GM18498 (cell line): ENCODE measurements at regions not wholly inside any gene's neighbourhood (a gene's known extent, or its start where the extent isn't known, plus 50 kb on each side); places are given as distances from the start of the nearest gene placed in this dataset.
"Not testable (repeated sequence)": the region's sequence is repeated elsewhere in the genome, so short reads cannot be mapped to it uniquely, and the experiment has no call there.

ENCODE experiments used
- ATAC-seq: cut with Tn5 transposase; IDR thresholded peaks from one replicate; pipeline ENCODE4 v1.9.1; 2021; ENCODE audit warnings: mild to moderate bottlenecking, moderate library complexity; ENCODE audit not compliant: unreplicated experiment

DNA sequence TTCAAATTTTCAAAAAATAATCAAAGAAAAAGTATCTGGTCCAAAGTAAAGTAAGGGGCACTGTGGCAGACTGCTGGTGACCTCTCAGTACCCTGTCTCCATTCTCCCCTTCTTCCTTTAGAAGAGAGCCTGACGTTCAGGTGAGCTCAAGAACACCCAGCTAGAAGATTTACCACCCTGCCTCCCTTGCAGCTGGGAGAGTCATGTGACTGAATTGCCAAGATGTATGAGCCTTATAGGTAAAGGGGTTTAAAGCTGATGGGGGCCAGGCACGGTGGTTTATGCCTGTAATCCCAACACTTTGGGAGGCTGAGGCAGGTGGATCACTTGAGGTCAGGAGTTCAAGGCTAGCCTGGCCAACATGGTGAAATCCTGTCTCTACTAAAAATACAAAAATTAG lies 86.3 kb upstream of the NANOS1 start:
- no peak for ATAC-seq

DNA sequence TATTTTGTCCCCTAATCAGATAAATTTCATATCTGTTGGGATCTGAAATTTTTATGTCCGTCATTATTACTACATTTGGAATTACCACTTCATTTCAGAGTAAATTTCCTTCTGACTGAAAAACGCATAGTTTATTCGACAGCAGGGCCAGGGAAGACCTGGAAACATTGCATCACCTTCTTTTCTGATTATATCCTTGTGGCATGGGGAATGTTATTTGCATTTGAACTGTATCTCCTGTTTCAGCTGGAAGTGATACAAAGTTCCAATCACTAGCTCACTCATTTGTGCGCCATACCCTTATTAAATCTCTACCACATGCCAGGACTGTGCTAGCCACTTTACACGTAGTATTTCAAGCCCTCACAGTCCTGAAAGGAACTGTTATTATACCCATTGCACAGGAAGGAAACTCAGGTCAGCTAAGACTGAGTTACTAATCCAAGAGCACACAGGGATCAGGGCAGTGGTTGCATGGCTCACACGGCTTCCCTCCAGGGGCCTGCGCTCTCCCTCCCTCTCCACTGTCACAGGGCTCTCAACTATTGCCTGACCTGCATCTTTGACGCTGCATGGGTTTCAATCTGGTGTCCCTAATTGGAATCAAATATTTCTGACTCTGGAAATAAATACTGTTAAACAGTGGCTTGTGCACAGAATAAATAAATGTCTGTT lies 84.4 kb upstream of the NANOS1 start:
- ATAC-seq = no peak

DNA sequence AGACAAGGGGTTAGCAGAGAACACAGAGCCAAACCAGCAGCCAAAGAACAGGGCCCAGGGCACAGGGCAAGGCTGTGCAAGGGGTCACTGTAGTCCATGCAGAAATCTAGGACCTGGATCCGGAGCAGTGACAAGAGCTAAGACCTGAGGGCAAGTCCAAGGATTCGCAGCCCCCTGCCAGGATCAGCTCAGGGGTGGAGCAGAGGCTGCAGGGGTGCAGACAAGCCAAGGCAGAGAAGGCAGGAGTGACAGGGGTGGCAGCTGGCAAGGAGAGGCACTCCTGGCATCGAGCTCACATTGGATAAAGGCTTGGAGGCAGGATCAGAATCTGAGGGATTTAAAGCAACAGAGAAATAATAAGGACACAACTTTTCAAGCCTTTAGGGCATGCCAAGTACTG lies 80.7 kb upstream of the NANOS1 start:
- ATAC-seq = no peak

DNA sequence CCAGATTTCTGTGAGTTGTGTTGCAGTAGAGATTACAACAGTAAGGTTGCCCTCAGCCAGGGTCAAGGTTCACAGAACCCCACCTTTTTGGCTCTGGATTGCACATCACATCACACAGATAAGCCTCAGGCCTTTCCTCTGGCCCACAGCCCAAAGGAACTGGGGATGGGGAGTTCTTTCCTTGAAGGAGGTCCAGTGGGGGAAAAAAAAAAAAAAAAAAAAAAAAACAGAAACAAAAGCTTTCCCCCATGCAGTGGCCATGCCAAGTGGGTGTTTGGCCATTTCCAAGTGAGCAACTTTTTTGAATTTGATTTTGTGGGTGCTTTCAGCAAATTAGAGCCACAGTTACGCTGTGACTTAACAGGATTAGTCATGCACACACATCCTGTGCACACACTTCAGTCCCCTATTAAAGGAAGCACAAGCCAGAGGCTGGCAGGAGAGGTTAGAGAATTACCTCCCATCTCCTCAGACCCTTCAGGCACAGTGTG lies 79.3 kb upstream of the NANOS1 start:
- no peak for ATAC-seq

DNA sequence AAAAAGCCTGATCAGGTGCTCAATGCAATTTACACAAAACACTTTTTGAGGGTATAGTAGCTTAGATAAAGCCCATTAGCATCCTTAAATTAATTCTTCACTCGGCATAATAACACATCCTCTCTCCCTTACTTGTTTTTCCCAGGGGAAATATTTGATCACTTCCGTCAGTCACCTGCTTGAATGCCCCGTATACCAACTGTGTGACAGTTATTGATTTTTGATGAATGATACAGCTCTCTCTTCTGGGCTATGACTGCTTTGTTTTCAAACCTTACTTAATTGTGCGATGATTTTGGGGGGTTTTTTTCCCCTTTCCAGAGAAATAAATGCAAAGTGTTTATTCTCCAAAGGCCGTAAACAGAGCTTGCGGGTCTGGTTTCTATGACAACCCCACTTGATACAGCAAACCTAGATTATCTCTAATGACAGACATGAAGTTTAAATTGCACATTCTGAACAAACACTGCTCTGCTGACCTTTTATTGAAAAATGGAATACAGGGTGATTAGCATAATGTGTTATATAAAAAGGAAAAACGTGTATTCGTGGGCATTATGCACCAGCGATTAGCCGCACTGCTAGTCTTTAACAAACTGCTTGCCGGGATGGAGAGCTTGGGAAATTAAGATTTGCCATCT lies 78.4 kb upstream of the NANOS1 start:
- no peak for ATAC-seq

DNA sequence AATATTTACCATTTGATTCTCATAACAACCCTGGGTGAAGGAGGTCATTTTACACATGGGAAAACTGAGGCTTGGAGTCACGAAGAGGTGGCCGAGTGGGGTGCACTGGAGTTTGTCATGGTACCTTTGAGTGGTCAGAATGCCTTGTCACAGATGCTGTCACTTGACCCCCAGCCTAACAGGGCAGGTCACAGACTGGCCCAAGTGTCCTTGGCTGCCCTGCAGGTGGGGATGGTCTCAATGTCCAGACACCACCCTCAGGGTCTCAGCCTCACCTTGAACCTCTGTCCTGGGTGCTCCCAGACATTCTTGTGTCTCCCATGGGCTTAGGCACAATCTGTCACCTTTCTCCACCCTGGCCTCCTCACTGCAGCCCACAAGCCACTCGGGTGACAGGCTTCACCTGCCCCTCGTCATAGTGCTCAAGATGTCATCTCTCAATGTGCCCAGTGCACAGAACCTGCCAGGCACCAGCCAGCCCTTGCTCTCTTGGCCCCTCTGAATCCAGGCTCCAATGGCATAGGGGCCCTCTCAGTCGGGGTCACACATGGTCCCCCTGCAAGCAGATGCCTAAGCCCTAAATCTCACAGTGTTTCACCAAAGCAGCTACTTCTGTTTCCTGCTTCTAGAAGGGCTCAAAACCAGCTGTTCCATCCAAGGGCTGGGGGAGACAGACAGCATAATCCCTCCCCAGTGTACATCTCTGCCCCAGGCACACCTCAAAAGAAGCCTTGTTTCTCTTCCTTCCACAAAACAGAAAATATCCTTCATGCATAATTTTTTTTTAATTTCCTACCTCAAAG lies 76.8 kb upstream of the NANOS1 start:
- ATAC-seq = no peak

DNA sequence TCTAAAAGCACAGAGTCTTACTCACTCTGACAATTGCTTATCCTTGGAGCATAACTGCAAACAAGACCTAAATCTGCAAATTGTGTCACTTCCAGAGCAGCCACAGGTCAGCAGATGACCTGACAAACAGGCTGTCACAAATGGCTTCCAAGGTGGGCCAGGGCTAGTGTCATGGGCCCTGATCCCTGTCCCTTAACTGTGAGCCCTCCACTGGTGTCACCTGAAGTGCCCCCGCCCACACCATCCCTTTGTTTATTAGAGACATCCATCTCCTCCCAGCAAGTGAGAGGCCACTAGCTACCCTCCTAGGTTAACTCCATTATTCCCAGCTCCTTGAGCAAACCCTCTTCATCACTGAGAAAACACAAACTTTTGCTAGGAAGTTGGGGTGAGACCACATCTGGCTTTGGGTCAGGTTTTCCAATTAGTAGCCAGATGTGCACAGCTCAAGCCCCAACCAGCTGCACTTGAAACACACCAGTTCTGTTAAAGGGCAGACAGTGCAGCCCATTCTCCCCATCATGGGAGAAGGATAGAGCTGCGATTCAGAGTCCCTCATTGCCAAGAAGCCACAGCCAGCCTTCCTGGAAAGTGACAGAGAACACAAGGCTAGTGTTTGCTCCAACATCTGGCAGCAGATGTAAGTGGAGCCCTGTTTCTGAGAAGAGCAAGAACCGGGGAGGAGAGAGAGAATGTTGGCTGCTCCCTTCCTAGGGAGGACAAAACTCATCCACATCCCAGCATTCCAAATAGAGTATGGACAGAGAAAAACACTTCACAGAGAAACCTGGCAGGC lies 75.7 kb upstream of the NANOS1 start:
- ATAC-seq = no peak

DNA sequence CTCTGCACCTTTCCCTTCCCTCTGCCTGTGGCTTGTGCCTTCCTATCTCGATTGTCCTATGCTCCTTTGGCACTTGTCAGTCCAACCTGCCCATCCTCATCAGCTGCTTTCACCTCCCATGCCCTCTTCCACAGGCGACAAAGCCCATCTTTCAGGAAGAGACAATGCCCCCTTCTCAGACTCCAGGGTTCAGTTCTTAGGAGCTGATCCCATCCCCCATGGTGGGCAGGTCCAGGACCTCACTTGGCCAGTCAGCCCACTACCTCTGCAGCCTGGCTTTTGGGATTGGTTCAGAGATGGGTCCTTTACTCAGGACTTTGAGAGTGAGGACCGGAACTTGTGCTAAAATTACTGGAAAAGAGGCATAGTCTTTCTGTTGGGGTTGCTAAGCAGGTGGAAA lies 74.0 kb upstream of the NANOS1 start:
- ATAC-seq = no peak

DNA sequence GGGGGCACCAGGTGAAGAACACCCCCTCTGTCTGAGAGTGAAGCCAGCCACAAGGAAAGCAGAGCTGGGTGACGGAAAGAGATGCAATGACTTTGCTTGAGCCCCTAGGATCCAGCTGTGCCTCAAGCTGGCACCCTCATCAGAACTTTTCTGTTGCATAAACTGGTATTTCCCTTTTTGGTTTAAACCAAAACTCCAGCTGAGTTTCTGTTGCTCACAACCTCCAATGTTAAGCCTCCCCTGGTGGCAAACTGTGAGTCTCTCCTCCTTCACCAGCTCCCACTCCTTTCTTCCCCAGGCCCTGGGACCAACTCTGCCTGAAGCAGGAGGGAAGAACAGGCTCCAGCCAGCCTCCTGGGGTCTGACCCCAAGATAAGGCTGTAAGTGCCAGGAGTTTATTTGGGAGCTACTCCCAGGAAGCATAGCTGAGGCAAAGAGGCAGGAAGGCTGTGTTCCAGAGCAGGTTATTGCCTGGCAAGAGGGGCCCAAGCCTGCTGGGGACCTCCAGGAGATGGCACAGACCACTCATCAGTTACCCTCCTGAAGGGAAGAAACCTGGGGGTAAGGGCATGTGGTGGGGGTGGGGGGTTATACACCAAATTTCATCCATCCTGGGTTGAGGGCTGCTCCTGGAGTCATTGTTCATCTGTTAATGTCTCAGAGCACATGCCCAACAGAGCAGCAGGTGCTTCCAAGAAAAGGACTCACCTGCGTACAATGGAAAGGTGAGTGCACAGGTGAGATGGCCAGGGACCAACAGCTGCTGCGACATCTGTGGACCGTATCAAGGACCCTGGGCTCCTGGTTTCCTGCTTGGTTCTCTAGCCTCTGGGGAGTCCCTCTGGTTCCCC lies 73.3 kb upstream of the NANOS1 start:
- ATAC-seq = no peak

DNA sequence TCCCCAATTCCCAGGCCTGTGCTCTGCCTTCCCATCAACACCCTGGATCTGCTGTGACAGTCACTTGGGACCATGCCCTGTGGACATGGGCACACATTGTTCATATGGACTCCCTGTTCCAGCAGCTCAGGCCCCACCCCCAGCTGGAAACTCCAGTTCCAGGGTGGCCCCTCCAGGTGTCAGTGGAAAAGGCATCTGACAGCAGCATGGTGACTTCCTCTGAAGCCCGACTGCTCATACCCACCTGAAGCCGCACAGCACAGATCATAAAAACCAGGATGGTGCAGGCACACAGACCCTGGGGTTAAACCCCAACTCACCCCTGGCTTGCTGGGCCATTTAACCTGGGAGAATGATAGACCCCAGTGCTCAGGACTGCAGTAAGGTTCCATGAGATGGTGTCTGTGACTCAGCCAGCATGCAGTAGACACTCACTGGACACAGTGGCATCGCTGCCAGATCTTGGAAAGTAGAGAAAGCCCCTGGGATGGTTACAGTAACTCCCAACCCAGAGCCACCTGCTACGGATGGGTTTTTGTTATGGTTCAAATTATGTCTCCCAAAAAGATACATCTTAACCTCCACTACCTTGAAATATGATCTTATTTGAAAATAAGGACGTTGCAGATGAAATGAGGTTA lies 72.6 kb upstream of the NANOS1 start:
- ATAC-seq = no peak

DNA sequence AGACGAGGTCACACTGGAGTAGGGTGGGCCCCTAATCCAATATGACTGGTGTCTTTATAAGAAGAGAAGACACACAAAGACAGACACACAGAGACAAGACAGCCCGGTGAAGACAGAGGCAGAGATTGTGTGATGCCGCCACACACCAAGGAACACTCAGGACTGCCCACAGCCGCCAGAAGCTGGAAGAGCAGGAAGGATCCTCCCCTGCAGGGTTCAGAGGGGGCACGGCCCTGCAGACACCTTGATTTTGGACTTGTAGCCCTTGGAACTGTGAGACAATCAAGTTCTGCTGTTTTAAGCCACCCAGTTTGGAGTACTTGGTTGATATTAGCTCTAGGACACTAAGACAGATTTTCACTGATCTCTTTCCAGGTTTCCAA lies 72.1 kb upstream of the NANOS1 start:
- no peak for ATAC-seq

DNA sequence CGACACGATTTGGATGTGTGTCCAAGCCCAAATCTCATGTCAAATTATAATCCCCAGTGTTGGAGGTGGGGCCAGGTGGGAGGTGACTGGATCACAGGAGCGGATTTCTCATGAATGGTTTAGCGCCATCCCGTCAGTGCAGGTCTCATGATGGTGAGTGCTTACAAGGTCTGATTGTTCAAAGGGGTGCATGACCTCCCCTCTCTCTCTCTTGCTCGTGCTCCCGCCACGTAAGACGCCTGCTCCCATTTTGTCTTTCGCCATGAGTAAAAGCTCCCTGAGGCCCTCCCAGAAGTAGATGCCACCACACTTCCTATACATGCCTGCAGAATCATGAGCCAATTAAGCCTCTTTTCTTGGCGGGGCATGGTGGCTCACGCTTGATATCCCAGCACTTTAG lies 71.5 kb upstream of the NANOS1 start:
- no peak for ATAC-seq

DNA sequence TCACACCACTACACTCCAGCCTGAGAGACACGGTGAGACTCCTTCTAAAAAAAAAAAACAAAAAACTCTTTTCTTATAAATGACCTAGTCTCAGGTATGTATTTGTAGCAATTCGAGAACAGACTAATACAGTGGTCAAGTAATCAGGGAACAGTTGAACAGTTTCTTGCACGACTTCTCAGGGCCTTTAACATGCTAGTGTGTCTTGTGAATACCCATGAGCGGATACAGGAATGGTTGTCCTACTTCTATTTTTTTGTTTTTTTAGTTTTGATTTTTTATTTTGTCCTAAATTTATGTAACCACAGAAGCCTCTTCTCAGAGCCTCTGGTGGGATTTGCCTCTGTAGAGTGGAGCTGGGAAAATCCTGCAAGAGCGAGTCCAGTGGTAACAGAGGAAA lies 71.0 kb upstream of the NANOS1 start:
- ATAC-seq = no peak

DNA sequence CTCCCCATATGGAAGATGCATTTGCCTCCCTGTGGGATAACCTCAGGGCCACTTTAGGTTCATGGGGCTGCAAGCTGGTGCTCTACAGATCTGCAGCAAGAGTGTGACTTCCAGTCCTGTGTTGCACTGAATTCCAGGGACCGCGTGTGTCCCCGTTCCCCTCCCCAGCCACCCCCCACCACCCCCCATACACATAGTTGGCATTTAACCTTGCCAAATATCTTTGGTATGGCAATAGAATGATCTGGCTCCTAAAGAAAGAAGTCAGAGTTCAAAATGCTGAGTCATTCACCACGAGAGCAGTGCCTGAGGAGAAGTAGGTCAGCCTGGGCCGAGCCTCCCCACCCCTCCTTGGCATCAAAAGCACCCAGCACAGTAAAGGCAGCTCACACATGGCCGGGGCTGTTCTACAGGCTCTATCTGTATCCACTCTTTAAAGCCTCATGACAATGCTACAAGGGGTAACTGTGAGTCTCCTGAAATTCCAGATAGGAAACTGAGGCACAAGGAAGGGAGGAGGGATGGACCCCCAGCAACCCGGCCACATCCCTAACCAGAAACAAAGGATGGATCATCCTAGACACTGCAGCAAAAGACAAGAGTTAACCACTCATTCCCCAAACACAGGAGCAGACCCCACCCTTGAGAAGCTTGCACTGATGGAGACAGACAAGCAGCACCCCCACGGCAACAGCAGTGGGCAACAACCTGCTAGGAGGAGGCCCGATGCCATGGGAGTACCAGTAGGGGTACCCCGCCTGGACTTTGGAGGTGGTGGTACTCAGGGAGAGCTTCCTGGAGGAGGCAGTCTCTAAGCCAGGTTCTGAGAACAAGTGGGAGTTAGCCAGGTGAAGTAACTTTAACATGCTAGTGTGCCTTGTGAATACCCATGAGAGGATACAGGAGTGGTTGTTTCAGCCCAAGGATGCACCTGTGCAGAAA lies 70.3 kb upstream of the NANOS1 start:
- no peak for ATAC-seq

DNA sequence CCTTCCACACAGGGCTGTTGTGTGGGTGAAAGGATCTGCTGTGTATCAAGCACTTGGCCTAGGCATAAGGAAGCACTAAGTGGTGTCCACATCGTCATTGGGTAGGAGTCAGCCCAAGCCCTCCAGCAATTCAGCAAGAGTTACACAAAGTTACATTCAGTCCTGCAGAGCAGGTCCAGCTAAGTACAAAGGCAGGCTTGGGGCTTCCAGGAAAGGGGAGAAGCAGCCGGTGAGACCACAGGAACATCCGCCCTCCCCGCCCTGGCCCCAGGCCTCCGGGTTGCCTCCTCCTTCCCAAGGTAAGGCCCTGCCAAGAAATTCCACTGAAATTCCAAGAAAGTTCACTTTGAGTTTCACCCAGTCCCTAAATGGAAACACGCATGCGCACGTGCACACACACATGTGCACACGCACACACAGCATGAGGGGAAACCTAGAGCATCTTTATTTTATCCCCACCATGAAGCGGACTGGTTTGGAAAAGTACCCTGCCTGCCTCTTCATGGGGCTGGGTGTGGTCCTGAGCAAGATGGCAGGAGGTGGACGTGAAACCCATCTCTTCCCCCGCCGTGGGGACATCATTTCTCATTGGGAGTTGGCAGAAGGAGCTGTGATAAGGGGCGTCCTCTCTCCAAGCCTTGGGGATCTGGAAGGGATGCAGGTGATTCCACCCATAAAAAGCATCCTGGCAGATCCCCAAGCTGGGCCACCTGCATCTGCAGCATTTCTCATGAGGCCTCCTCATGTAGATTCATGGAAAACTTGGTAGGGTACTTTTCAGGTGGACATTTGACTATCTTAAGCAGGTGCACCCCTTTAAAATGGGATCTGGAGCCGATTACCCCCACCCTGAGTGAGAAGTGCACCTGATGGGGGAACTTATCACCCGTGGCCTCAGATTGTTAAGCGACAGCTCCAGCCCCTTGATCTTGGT lies 69.1 kb upstream of the NANOS1 start:
- no peak for ATAC-seq

DNA sequence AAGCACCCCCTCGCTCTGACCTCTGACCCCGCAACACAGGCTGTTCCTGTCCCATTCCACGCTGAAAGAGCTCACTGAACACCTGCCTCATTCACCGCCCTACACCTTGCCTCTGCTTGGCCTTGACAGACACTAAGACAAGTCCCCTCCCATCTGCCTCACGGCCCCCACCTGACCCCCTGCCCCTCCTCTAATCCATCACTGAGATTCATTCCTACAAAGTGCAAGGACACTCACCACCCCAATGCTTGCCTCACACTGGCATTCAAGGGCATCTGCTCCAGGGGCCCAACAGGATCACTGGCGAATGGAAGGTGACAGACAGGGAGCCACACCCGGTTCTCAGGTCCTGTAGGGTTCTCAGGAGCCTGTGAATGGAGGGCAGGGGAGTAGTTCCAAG lies 68.1 kb upstream of the NANOS1 start:
- ATAC-seq = no peak

DNA sequence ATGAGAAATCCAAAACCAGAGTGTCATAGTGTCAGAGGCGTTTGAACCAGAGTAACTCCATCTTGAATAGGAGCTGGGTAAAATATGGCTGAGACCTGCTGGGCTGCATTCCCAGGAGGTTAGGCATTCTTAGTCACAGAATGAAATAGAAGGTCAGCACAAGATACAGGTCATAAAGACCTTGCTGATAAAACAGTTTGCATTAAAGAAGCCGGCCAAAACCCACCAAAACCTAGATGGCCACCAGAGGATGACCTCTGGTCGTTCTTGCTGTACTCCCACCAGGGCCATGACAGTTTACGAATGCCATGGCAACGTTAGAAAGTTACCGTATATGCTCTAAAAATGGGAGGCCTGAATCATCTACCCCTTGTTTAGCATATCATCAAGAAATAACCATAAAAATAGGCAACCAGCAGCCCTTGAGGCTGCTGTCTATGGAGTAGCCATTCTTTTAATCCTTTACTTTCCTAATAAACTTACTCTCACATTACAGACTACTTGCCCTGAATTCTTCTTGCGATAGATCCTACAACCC lies 67.1 kb upstream of the NANOS1 start:
- ATAC-seq = not testable (repeated sequence)
